HG03066 (cell line): ENCODE measurements at regions not wholly inside any gene's neighbourhood (a gene's known extent, or its start where the extent isn't known, plus 50 kb on each side); places are given as distances from the start of the nearest gene placed in this dataset.

Experiments used
- ATAC-seq: cut with Tn5 transposase; IDR thresholded peaks from one replicate; pipeline ENCODE4 v1.9.1; 2021; ENCODE audit warnings: low read depth; ENCODE audit not compliant: unreplicated experiment

- no peak for ATAC-seq
Observed at GRCh38 chr12:124461851-124462623, 105.4 kb downstream of the NCOR2 start.

- no peak for ATAC-seq
Observed at GRCh38 chr12:124461241-124461673, 106.2 kb downstream of the NCOR2 start.

- ATAC-seq = no peak
Observed at GRCh38 chr12:124460771-124461170, 106.6 kb downstream of the NCOR2 start.

GRCh38 chr12:124459852-124460645 is 107.4 kb downstream of the NCOR2 start:
- ATAC-seq = no peak

GRCh38 chr12:124458992-124459851 is 108.2 kb downstream of the NCOR2 start:
- no peak for ATAC-seq

- ATAC-seq = no peak
Observed at GRCh38 chr12:124458220-124458991, 109.0 kb downstream of the NCOR2 start.

GRCh38 chr12:124457287-124458219 is 109.9 kb downstream of the NCOR2 start:
- ATAC-seq = peak; percentile 32

GRCh38 chr12:124456652-124457152 is 110.7 kb downstream of the NCOR2 start:
- ATAC-seq = peak; percentile 25

GRCh38 chr12:124456133-124456651 is 111.2 kb downstream of the NCOR2 start:
- ATAC-seq = no peak

- no peak for ATAC-seq
Observed at GRCh38 chr12:124455336-124455735, 112.1 kb downstream of the NCOR2 start.

- ATAC-seq = no peak
Observed at GRCh38 chr12:124454735-124455134, 112.7 kb downstream of the NCOR2 start.

- ATAC-seq = no peak
Observed at GRCh38 chr12:124454352-124454725, 113.1 kb downstream of the NCOR2 start.

GRCh38 chr12:124453419-124454351 is 113.7 kb downstream of the NCOR2 start:
- peak; percentile 61 for ATAC-seq

- ATAC-seq = no peak
Observed at GRCh38 chr12:124452576-124453331, 114.7 kb downstream of the NCOR2 start.

GRCh38 chr12:124451637-124452243 is 115.7 kb downstream of the NCOR2 start:
- no peak for ATAC-seq

- ATAC-seq = no peak
Observed at GRCh38 chr12:124451016-124451415, 116.4 kb downstream of the NCOR2 start.
